Left hindlimb (tissue), 1 donor: ENCODE measurements at regions not wholly inside any gene's neighbourhood (a gene's known extent, or its start where the extent isn't known, plus 50 kb on each side); places are given as distances from the start of the nearest gene placed in this dataset.

Source experiments
- DNase-seq: peaks from one replicate; pipeline ENCODE4 v3.0.0-alpha.2; 2018

- DNase-seq, result no peak
Observed at GRCh38 chr13:50071379-50071778, 56.1 kb downstream of the KCNRG start.

DNA sequence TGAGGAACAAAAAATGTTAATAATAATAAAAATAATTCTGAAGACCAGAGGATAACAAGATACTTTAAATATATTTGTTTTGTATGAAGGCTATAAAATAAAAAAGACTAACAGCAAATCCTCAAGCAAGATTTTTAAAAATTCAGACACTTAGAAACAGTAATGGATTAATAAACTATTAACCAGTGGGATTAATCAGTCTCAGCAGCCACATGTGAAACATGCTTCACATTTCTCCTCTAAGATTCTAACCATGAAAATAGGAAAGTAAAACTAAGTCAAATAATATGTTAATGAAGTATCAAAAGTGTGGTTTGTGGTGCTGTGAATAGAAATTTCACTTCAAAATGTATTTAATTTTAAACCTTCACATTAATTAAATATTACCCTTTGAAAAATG is 57.4 kb downstream of the KCNRG start:
- no peak for DNase-seq

DNA sequence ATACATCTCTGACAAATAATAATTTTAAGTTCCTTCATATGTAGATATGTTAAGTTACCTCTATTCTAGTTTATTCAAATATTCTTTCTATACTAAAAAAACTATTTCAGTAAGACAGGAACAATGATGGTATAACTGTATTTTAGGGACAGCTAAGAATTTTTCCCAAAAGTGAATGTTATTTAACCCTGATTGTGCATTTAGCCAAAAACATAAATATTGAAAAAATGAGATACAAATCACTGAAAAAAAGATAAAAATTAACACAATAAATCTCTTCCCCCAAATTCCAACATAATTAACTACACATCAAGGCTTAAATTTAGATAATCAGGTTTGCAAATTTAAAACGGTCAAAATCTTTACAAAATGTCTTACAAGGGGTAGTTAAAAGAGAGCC is 58.1 kb downstream of the KCNRG start:
- no peak for DNase-seq

DNA sequence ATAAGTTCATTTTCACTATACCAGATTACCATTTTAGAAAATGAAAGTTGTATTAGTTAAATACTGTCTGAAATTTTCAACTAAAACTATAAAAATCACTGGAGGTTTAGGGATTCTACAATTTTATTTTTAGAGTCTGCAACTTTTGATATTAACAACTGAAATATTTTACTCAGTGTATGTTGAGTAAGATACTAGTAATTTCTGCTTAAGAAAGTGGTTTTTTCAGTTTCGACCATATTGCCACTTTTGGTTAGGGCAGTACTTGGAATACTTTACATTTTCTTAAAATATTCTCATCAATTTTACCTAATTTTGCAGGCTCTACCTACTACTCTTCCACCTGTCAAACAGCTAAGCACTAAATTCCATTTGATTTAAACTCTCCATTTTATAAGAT is 59.6 kb downstream of the KCNRG start:
- DNase-seq, result no peak

- no peak for DNase-seq
Observed at GRCh38 chr13:50075619-50076097, 60.4 kb downstream of the KCNRG start.

- no peak for DNase-seq
Observed at GRCh38 chr13:50077431-50077830, 62.2 kb downstream of the KCNRG start.

DNA sequence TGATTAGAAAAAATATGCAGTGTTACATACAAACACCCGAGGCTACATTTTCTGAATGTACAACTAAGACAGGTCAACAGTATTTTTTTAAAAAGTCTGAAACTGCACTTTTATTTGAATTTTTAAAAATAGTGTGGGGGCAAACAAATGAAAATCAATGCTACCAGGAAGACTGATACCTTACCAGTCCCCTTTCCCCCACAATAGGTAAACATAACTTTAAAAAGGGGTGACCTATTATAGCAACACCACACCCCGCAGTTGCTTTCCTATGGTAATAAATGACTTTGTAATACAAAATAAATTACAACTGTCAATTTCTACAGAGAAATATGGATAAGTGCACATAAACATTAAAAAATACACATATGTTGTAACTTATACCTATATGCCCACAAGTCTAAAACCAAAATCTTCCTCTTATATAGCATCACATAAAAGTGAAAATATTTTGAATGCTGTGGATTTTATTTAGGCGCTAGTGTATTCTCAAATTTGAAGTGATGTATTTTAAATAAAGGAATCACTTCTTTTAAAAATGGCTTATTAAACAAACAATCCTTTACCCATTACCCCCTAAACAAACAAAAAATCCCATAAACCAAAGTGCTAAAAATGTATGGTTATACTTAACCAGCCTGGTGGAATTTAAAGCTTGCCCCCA is 63.1 kb downstream of the KCNRG start:
- no peak for DNase-seq

GRCh38 chr13:50078895-50079654 is 63.8 kb downstream of the KCNRG start:
- DNase-seq, result no peak

- DNase-seq, result no peak
Observed at GRCh38 chr13:50079655-50080202, 64.5 kb downstream of the KCNRG start.

- DNase-seq, result peak; percentile 63
Observed at GRCh38 chr13:50080203-50080910, 65.1 kb downstream of the KCNRG start.

- peak; percentile 74 for DNase-seq
Observed at GRCh38 chr13:50080911-50081678, 65.9 kb downstream of the KCNRG start.

DNA sequence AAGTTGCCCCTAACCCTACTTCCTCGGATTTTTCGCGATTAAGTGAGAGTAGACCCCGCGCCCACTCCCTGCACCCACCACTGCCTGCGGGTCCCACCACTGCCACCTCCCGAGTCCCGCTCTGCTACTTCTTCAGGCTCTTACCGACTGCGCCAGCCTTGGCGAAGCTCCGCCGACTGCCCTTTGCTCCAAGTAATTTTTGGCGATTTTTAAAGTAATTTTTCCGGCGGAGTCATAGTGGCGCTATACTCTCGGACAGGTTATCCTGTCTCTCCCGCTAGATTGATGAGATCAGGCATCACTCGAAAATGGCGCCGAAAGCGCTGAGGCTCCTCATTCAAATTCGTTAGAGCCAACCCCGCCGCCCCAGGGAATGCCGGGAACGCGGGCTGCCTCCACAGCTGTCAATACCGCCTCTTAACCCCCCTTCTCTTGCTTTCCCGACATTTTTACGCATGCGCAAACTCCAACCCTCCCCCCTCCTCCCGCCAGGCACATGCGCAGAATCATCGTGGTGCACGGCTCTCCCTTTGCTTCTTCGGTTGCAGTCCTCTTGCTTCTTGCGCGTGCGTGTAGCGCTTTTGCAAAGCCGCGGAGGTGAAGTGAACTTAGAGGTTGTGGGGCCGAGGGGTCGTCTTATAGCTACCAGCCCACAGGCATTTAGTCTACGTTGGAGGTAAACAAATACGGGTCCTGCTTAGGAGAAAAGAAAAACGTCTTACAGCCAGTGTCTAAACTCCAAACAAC is 66.6 kb downstream of the KCNRG start:
- DNase-seq, result peak; percentile 100

- peak; percentile 74 for DNase-seq
Observed at GRCh38 chr13:50082426-50083281, 67.4 kb downstream of the KCNRG start.

- no peak for DNase-seq
Observed at GRCh38 chr13:50085063-50085462, 69.8 kb downstream of the KCNRG start.

- no peak for DNase-seq
Observed at GRCh38 chr13:50089633-50090032, 74.4 kb downstream of the KCNRG start.

GRCh38 chr13:50090211-50090610 is 75.0 kb downstream of the KCNRG start:
- no peak for DNase-seq

DNA sequence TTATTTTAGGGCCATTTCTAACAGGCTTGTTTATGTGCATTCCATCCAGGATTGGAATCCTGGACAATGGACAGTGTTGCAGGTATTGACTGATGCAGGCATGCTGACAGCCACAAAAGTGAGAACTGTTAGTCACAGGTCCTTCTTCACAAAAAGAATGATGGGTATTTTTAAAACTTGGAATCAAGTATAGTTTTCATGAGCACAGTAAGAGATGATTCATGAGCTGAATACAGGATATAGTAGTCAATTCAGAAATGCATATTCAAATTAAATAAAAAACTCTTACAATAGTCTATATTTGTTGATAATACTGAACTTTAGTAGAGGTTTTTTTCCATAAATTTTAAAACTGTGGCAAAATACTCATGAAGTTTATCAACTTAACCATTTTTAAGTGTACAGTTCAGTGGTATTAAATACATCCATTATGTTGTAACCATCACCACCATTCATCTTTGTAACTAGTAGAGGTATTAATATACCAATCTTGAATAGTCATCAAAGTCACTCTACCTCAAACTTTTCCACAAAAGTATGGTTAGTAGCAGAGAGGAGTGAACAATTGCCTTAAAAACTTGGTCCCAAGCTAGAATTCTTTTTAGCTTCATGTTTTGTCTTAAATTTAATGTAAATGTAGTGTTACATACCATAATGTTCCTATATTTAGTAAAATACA is 79.5 kb downstream of the KCNRG start:
- no peak for DNase-seq

GRCh38 chr13:50098693-50099092 is 83.4 kb downstream of the KCNRG start:
- DNase-seq, result no peak

DNA sequence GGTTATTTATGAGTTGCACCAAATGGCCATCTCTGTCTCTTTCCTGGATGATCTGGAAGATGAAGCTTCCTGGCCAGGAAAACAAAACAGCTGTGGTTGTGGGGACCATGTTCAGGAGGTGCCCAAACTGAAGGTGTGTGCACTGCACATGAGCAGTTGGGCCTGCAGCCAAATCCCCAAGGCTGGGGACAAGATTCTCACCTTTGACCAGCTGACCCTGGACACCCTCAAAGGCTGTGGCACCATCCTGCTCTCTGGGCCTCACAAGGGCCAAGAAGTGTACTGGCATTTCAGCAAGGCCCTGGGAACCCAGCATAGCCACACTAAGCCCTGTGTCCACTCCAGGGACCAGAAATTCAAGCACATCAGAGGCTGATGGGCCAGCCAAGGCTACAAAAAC is 84.2 kb downstream of the KCNRG start:
- no peak for DNase-seq

- DNase-seq, result no peak
Observed at GRCh38 chr13:50101590-50101989, 86.3 kb downstream of the KCNRG start.
